ENCODE measurements at regions not wholly inside any gene's neighbourhood (a gene's known extent, or its start where the extent isn't known, plus 50 kb on each side); places are given as distances from the start of the nearest gene placed in this dataset.

DNA sequence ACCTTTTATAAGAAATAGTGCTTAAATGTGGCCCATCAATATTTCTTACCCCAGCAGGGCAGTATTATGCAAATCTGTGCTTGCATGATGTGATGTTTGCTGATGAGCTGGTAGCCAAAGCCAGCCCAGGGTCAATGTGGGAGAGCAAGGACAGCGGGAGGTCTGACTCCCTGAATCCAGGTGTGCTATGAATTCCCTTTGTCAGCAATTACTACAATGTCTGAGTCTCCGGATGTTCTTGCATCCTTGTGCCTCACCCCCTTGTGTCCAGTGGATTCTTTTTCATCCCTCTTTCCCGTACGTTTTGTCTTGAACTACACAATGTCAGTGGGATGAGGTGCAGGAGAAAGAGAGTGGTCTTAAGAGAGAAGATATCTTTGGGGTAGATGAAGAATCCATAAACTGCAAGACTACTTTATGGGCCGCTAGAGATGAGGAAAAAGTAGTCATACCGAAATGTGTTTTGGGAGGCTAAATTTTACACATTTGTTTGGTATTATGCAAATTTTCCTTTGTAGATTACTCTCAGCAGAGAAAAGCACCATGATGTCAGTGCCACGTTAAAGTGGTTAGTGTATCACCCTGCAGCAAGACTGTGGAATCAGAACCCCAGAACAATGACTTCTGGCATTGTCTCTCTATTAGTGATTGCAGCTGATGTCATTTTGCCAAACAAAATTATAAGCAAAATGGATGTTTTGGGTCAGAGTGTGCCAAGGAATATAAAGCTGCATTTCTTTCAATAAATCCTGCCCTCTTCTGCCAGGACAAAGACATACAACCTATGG is 53.5 kb upstream of the TSHZ3 start:
- DNase-seq (ENCODE audit: low spot score) = no peak

DNA sequence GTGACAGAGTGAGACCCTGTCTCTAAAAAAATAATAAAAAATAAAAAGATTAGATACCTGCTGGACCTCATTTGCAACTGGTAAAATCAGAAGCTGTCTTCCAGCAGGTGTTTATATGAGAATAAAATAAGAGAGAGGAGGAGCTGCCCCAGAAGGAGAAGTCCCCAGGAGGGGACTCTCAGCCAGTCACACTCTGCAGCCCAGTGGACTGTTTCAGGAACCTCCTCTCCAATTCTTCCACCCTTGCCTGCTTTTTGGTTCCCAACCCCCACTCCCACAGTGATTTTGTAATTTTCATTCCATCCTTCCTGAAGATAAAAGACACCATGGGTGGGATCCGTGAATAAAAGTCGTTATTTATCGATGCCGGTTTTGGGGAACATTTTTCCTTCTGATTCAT is 56.9 kb upstream of the TSHZ3 start:
- no peak for DNase-seq (ENCODE audit: low spot score)

DNA sequence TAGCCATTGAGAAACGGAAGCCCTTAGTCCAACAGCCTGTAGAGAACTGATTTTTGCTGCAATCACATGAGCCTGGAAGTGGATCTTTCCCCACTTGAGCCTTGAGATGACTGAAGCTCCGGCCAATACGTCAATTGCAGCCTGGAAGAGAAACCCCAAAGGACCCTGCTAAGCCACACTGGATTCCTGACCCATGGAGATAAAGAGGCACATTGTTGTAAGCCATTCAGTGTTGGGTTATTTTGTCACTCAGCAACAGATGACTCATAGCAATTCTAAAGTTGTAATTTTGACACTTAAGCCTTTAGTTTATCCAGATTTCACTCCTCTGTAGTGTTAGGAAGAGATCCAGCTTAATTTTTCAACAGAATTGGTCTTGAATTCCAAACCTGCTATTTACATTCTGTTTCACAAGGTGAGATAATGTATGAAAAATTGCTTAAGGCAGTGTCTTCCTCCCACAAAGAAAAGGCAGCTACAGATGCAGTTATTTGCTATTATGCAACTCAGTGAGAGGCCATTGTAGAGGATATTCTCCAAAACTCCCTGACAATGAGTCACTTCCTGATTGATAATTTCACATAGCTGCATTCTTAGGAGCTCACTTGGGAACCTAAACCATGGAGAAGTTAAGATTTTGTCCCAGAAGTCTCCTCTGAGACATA is 59.4 kb upstream of the TSHZ3 start:
- peak; percentile 86 for DNase-seq (ENCODE audit: low spot score)

DNA sequence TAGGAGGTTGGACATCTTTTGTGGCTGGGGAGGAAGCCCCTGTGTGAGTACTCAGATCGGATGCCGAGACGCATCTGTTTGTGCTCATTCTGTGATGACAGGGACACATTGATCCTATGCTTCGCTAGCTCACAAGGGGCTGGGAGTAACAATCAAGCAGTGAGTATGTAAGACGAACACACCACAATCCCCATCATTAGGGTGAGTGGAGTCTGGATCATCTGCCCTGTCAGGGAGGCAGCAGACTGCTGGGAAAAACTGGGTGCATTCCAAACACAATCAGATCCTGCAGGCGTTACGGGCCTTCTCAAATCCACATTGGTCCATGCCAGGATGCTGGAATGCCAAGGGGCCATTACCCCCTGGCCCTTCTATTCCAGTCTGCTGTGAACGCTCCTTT is 64.1 kb upstream of the TSHZ3 start:
- DNase-seq (ENCODE audit: low spot score) = no peak

DNA sequence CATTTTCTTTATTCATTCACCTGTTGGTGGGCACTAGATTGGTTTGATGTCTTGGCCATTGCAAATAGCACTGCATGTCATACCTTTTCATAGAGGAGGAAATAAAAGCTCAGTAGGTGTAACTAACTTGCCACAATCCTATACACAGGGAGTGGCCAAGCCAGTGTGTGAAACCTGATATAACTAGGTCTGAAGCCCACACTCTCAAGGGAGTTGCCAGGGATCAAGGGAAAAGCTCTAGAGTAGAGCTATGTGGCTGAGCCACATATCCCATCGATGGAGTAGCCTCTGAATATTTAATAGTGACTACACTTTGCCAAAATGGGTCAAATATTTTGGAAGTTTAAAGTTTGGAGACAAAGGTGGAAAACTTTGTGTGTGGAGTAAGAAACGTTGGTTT is 66.1 kb upstream of the TSHZ3 start:
- DNase-seq (ENCODE audit: low spot score) = no peak

DNA sequence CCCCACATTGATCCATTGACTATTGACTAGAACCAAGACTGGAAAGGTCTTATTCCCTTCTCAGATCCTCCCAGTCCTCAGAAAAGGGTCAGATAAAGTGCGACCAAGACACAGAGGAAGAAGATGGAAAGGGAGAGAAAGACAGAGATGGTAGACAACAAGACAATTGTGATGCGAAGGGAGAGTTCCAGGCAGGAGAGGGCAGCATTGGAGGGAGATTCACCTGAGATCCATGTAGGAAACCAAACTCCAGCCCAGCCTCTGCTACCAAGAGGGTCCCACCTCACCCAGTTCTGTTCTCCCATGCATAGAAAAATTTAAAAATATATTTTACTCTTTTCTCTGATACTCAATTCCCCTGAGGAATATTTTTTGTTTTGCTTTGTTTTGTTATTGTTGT is 67.3 kb upstream of the TSHZ3 start:
- no peak for DNase-seq (ENCODE audit: low spot score)

DNA sequence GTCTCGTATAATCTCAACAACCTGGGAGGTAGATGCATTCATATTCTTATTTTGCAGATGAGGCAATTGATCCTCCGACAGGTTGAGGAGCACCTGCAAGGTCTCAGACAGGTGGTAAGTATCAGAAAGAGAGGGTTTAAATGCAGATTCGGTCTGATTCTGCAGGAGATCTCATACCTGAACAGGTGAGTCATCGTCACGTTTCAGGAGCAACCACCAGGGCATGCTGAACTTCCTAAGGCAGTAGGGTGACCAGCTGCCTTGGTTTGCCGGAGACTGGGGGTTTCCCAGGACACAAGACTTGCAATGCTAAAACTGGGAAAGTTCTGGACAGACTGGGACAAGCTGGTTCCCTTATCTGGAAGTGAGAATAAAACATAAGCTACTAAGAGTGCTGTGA is 68.8 kb upstream of the TSHZ3 start:
- no peak for DNase-seq (ENCODE audit: low spot score)

DNA sequence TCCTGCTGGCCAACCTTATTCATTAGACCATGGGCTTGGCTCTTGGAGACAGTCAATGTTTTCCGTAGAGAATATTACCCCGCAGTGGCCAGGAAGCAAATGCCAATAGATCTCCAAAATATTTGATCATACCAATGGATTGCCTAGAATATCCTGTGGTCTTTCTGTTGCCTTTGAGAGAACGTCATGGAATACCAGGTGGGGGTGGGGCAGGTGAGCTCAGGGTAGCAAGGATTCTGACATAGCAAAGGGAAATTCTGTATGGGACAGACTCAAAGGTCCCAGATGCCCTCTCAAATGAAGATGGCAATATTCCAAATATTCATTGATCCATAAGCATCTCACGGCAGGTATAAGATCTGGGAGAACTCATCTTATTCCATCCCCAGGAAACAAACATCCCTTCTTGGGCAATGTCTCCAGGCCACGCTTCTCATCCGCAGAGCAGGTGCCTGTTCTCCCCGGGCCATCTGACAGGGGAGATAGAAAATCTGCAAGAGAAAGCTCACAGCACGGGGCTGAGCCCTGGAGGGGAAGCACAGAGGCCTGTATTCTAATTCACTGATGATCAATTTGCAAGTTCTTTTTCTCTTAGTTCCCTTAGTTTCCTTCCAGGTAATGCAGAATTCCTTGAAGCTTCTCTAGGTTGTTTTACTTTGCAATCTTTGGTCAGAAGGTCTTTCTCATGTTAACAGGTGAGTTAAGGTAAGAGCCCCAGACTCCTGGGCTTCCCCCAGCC is 69.6 kb upstream of the TSHZ3 start:
- DNase-seq (ENCODE audit: low spot score) = no peak

DNA sequence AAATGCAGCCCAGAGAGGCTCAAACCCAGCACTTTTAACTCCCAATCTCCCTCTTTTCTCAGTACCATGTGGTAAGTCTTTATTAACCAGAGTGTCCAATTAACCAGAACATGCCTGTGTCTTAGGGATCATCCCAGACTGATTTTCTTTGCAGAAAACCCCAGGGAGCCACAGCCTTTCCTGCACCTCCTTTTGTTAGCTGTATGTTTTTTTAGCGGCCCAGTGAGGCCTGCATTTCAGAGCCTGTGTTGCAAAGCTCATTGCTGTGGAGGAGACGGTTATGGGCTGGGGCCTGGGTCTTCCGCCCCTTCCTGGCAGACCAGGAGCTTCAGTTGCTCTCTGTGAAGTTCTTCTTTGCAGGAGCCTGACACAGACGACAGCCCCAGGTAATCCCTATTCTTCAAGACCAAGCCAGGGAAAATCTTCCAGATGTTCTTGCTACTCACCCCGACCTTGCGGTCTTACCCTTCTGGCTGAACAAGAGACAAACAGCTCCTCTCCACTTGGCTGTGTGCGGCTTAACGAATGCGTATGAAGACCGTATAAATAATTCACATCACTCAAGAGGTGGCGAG is 70.7 kb upstream of the TSHZ3 start:
- DNase-seq (ENCODE audit: low spot score) = no peak

DNA sequence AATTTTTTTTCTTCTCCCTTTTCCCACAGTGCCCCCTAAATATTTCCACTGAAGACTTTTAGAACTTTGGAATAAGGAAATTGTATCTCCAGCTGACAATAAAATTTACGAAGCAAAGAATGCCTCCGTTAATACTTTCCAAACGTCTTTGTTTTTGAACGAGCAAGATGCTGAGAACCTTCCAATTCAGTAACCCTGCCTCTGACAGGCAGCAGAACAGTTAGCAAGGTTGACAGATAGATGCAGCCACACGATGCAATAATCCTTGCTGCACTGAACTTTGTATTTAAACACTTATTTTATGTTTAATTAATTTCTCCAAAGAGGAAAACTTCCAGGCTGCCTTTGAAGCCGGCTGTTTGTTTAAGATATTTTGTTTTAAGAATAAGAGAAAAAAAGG is 71.8 kb upstream of the TSHZ3 start:
- no peak for DNase-seq (ENCODE audit: low spot score)

DNA sequence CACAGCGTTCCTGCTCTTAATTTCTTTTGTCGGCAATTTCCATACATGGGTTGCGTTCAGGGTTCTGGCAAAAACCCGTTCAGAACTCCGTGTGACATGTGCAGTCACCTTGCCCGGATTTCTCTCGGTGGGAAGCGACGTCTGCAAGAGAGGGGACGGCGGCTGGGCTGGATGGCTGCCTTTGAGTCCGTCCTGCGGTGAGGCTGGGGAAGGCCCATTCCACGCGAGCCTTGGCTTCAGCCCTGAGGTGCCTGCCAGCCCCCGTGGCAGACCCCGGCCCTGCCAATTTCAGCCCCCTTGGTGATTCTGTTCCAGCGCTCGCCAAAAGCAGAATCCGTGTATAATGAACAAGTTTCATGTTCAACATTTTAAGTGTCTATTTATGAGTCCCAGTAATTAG is 72.6 kb upstream of the TSHZ3 start:
- DNase-seq (ENCODE audit: low spot score) = no peak

DNA sequence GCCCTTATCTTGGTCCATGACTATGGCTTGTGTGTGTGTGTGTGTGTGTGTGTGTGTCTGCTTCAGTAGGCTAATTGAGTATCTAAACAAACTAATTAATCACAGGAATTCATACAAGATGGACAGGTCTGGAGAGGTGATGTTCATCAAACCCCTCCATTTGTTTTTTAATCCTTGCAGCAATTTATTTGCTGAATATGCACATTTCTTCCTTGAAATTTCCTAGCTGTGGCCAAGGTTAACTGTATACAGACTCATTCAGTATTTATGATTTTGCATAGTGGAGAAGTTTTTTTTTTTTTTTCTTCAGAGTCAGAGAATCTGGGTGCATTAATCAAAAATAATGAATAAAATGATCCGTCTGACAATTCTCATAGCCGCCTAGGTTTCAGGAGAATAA is 74.7 kb upstream of the TSHZ3 start:
- DNase-seq (ENCODE audit: low spot score) = no peak

DNA sequence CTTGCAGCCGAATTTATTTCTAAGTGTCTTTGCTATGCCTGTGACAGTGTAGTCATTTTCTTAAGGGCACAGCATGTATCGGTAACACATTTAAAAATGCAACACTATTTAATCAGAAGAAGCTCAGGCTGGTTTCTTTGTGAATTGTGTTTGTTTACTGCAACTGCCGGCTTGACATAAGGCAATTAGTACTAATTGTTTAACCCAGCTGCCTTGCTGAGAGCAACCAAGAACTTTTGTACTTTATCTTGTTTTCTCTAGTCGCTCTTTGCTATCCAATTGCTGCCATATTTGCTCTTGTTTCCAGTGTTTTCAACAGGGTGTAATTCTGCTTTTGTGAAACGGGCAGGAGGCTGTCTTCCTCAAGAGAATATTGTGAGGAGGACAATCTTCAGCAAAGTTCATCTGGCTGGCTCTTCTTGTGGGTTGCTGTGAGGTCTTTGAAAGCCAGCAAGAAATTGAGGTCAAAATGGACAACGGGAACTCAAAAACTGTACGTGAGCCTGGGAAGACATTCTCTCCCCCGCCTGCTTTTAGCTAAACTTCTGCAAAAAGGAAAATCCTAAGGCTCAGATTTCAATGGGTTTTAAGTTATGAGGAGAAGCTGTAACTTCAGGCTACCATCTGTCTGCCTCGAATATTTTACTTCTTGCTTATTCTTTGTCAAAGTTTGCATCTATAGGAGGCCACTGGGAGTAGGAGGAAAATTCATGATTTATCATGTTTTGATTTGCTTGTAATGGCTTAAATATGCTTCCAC is 75.8 kb upstream of the TSHZ3 start:
- DNase-seq (ENCODE audit: low spot score) = no peak

DNA sequence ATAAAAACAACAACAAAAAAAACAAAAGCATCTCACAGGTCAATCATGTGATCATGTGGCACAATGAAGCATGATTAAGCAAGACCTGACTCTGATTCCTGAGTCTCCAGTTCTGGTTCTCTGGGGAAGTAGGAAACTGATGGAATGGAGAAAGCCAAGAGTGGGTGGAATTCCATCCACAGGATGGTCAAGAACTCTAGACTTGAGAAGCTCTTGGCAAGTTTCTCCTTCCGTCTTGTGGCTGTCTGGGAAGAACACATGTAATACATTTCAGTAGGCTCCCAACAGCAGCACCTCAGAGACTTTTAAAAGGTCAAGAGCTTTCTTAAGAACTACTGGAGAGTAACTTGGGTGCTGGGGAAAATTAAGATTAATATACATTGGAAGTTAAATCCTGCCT is 78.6 kb upstream of the TSHZ3 start:
- peak; percentile 71 for DNase-seq (ENCODE audit: low spot score)

DNA sequence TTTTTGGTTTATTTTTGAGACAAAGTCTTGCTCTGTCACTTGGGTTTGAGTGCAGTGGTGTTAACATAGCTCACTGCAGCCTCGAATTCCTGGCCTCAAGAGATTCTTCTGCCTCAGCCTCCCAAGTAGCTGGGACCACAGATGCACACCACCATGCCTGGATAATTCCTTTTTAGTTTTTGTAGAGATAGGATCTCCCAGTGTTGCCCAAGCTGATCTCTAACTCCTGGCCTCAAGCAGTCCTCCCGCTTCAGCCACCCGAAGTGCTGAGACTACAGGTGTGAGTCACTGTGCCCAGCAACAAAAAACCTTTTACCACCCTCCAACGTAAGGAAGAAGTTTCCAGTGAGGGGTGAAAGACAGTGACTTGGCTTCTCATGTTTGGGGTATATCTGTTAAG is 81.1 kb upstream of the TSHZ3 start:
- DNase-seq (ENCODE audit: low spot score) = no peak

DNA sequence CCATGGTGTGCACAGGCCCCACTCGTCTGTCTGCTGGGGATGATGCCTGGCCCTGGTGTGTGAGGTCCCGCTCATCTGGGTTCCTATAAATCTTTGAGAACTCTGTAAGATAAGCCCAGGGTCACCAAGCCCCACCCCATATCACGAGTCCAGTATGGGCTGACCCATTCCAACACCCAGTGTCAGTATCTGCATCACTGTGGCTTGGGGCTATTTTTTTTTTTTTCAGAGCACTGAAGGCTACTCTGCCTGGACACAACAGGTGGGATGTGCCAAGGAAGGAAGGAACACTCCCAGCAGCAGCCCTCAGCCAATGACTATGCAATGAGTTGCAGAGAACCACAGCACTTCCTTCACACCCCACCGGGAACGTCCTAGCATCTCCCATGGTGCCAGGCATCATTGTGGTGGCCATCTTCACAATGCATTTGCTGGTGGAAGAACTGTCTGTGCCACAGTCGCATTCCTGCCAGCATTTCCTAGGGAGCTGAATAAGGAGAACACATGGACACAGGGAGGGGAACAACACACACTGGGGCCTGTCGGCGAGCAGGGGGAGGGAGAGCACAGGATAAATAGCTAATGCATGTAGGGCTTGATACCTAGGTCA is 83.1 kb upstream of the TSHZ3 start:
- no peak for DNase-seq (ENCODE audit: low spot score)

DNA sequence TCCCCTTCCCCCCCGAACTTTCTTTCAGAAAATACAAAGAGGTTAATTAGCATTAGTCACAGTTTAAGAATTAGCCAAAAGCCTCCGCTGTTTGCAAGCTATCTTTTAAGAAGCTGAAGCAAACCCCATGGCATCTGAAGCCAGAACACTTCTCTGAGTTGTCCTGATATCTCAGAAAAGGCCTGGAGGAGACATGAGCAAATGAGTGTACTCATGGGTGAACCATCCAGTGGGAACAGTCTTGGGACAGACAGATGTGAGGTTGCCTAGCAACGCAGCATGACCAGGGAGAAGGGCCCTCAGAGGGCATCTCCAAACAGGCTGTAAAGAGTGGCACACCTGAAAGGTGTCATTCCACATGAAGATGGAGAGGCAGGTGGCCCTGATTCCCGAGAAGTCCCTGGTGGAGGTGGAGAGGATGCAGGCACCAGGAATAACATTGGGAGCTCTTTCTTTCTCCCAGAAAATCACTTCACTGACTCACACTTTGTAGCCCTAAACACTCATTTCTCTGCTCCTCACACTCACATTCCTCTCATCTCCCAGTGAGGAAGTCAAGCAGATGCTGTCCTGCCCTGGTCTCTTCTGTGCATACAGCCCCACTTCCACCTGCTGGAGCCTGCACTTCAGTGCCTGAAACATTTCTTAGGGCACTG is 87.0 kb upstream of the TSHZ3 start:
- DNase-seq (ENCODE audit: low spot score) = peak; percentile 72

DNA sequence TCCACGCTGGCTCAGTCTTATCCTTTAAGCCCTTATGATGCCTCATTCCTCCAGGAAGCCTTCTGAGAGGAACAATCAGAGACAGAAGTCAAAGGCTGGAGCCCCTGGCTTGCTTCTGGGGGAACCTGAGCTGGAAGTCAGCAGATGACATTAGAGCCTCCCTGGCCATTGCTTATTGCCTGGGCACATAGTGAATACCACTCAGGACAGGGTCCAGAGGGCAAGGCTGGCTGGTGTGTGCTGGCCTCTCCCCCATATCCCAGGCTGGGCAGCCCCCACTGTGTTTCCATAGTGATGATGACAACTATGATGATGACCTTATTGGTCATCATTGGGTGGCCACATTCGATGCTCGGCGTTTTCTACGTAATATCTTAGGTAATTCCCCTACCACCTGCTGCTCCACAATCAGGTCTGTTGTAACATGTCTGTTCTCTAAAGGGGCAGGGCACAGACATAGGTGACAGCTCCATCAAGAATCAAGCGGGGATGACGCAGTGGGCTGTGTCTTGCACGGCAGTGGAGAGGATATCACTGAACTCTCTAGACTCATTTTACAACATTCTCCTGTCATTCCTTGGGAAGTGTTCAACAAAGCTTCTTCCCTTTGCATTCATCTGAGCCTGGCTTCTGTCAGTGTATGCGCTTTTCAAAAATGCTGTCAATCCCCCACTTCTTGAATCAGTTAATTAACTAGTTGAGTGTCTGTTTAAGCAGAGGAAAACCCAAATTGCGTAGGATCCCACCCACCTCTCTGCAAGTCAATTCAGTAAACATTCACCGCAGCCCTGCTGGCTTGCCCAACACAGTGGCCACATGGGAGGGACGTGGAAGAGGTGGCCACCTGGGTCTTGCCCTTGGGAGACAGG is 89.4 kb upstream of the TSHZ3 start:
- no peak for DNase-seq (ENCODE audit: low spot score)

DNA sequence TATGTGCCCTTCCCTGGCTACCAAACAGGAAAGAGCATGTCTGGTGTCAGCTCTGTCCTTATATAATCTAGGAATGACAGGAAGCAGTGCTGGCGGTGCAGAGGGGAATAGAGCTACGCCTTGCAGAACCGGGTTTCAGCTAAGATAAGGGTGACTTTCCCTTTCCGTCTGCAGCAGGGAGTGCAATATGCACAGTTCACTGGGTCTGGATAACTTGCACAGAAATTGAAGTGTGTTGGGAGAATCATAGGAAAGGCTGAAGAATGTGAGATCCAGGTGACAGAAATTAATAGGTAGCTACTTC is 90.0 kb upstream of the TSHZ3 start:
- DNase-seq (ENCODE audit: low spot score) = no peak

DNA sequence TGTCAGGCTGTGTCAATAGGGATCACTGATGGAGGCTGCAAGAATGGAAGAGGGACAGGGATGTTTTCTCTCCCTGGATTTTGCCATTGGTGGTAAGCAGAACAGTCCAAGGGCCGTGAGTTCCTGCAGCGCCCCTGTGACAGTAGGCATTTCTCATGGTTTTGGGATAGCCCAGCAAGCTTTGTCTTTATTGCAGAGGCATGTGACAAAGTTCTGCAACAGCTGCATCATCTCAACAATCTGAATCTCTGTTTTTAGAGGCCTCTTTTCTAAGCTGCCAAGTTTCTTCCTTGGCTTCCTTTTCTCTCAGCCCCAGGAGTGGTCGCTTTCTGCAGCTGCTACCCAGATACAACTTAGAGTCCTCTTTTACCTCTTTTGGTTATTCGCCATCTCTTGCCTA is 95.7 kb upstream of the TSHZ3 start:
- DNase-seq (ENCODE audit: low spot score) = no peak

Measured in GM03348 (cell line).